ENCODE measurements at regions not wholly inside any gene's neighbourhood (a gene's known extent, or its start where the extent isn't known, plus 50 kb on each side); places are given as distances from the start of the nearest gene placed in this dataset.

DNA sequence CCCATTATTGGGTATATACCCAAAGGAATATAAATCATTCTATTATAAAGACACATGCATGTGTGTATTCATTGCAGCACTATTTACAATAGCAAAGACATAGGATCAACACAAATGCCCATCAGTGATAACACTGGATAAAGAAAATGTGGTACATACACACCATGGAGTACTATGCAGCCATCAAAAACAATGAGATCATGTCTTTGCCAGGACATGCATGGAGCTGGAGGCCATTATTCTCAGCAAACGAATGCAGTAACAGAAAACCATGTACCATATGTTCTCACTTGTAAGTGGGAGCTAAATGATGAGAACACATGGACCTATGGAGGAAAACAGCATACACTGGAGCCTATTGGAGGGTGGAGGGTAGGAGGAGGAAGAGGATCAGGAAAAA, 402.4 kb downstream of the CSNK1G3 start:
- DNase-seq (ENCODE audit: low read depth in 4 of 4, low spot score in 1 of 4), result no peak

DNA sequence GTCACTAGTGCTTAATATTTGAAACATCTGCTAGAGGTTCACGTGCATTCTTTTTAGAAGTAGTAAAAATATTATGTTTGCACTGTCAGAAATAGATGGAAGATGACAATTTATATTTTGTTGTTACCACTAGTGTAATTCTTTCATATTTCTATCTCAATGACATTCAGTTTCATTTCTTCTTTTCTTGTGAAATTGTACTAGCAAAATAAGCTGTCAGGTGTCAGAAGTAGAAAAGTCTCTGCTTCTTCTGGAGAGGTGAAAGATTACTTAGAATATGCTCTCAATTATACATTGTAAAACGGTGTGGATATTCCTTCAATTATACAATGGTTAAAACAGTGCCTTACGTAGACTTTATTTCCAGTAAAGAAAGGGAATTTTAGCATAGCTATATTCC, 395.4 kb downstream of the CSNK1G3 start:
- DNase-seq (ENCODE audit: low read depth in 4 of 4, low spot score in 1 of 4), result no peak

DNA sequence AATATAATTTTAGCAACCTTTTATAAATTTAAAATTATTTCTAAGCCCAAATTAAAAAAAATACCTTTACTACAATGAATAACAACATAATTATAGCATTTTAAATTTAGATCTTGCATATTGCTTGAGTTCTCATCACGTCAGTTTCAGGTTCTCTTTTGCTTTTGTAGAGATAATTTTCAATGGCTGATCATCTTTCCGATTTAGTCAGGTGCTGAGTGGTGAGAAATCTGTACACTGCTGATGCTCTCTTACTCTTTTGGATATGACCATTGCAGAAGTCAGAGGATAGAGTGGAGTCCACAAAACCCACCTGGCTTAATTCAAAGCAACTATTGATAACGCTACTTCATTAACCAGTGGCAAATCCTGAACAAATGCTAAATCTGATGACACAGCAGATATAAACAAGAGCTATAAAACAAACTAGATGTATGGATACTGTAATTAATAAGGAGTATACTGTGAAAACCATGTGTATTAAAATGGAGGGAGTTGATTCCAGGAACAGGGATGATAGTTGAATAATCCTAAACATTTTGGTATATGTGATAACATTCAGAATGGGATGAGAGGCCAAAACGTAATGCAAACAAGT, 394.8 kb downstream of the CSNK1G3 start:
- no peak for DNase-seq (ENCODE audit: low read depth in 4 of 4, low spot score in 1 of 4)

DNA sequence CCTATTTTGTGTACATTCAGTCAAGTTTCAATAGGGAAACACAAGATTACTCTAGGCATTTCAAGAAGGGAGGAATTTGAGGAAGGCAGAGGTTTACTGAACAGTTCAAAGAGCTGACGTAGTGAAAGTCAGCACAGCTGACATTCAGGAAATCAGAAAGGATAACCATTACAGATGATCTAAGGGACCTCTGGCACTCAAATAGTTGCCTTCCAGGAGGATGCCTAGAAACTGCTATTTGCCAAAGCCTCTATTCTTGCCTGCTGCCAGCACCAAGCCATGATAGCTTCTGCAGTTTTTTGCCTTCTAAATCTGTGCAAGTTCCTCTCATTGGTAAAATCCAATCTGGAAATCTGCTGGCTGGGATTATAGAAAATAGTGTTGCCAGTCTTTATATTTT, 373.1 kb downstream of the CSNK1G3 start:
- DNase-seq (ENCODE audit: low read depth in 4 of 4, low spot score in 1 of 4), result no peak

DNA sequence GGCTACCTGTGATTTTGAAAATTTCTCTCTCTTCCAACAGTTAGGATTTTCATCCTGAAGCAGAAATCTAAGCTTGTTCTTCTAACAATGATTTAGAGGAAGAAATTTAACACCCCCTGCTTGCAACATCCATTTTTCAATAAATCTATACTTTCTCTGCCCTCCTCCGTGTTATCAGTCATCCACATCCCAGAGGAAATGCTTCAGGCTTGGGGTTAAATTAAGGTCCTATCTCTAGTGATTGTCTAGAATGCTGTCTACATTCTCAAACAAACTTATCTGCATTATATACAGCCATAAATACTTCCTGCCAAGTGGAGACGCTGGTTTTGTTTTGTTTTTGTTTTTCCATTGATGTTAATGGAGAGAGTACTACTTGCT, 371.0 kb downstream of the CSNK1G3 start:
- no peak for DNase-seq (ENCODE audit: low read depth in 4 of 4, low spot score in 1 of 4)

DNA sequence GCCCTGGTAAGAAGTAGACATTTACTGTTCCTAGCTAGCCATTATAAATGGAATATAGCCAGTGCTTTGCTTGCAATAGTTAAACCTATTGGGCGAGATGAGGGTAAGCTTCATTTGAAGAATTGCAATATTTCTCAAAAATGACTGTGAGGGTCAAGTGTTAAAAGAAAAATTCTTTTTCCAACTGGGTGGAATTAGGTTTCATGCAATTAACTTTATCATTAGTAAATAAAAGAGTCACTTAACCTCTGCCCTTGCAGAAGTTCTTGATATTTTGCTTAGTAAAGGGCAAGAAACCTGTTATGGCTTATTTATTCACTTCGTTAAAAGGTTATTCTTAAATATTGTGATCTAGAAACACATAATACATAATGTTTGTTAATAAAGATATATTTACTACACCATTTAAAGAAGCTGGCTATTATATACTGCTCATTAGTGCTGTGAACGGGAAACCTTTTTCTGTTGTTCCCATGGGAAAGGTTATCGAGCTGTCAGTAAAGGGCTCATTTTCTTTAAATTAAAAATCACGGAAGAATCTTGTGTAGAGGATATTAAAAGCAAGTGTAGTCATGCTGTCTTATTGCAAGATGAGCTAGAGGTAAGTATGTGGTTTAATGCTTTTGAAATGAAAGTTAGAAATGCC, 370.5 kb downstream of the CSNK1G3 start:
- no peak for DNase-seq (ENCODE audit: low read depth in 4 of 4, low spot score in 1 of 4)

DNA sequence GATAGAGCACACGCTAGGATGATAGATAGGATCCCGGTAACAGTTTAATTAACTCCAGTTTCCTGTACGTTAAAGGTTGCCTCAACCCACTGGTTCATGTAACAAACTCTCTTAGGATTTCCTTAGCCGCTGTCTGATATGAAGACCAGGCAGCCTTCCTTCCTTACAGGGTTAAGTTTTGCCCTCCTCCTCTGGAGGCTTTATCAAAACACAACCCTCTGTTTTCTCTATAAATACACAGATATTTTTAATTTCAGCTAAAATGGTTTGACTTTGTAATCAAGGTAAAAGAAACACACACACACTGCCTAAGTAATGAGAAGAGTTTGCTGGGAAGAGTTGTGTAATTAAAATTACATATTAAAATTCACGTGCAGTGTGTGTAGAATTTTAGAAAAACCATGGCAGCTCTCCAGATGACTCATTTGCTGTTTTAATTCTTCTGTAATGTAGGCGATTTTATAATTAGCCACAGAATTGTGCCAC, 369.8 kb downstream of the CSNK1G3 start:
- no peak for DNase-seq (ENCODE audit: low read depth in 4 of 4, low spot score in 1 of 4)

DNA sequence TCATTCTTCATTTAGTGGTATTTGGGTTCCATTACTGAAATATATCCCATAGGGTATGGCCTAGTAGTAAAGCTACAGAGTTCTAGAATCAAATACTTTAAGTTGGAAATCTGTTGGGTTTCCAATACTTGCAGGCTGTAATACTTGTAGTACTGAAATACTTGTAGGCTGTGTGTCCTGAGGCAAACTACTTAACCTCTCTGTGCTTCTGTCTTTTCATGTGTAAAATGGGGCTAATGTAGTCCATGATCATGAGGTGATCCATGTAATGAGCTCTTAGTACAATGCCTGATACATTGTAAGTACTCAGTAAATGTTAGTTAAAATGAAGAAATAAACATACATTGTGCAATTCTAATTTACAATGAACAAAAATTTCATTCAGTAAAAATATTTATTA, 368.9 kb downstream of the CSNK1G3 start:
- DNase-seq (ENCODE audit: low read depth in 4 of 4, low spot score in 1 of 4), result no peak

DNA sequence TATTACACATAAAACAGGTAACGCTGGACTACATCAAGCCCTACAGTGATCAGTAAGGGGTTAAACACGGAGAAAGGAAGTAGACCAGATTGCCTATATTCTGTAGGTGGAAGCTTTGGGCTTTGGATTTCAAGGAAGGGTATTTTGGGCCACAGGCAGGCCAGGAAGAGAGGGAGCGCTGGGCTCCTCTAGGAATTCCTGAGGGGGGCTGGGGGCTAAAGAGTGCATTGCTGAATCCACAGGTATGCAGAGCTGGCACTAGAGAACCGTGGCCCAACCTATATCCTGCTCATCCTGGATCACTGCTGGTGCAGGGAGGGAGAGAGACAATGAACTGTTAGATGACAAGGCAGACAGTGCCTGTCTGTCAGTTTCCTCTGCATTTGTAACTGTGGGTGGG, 367.1 kb downstream of the CSNK1G3 start:
- no peak for DNase-seq (ENCODE audit: low read depth in 4 of 4, low spot score in 1 of 4)

DNA sequence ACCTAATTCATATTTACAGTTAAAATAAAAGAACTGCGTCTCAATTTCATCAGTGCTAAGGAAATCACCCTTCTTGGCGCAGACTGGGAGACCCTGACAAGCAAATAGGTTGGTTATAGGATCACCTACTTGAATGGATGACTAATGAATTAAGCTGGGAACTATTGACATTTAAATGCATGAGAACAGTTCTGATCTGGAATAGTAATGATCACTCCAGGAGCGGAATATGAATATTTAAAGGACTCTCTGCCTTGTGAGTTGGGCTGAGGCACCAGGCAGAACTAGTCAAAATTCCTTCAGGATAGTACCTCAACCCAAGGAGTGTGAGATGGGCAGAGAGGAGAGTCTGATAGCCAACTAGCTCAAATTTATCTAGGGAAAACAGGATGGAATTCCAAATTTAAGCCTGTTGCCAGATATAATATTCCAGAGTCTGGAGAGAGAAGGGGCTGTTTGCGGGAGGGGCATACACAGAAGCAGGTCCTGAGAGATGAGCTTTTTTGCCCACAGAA, 364.4 kb downstream of the CSNK1G3 start:
- no peak for DNase-seq (ENCODE audit: low read depth in 4 of 4, low spot score in 1 of 4)

DNA sequence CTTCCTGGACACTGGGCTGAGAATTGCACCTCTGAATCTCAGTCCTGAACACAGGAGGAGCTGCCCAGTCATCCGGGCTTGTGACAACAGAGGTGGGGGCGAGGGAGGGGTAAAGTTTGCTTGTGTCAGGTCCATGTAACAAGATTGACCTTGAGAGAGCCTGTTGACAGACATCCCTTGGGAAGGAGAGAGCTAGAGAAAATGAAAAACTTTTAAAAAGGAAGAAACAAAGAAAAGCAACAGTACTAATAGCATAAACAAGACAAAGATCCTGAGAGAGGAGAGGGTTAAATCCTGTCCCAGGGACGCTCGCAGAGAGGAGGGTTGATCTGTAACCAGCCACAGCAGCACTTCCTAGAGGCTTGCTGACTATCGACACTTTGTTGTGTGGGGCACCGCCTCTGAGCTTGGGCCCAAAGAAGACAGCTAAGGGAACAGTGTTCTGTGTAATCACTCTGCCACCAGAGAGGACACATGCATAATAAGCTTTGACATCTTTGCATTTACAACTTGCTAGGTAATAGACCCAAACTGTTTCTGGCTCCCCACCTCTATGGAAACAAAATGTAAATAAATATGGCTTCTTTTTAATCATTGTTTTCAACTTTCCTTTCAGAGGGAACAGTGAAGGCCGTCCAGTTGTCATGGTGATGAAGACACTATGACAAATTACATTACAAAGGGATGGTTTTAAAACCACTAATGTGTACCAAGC, 363.7 kb downstream of the CSNK1G3 start:
- DNase-seq (ENCODE audit: low read depth in 4 of 4, low spot score in 1 of 4), result no peak

DNA sequence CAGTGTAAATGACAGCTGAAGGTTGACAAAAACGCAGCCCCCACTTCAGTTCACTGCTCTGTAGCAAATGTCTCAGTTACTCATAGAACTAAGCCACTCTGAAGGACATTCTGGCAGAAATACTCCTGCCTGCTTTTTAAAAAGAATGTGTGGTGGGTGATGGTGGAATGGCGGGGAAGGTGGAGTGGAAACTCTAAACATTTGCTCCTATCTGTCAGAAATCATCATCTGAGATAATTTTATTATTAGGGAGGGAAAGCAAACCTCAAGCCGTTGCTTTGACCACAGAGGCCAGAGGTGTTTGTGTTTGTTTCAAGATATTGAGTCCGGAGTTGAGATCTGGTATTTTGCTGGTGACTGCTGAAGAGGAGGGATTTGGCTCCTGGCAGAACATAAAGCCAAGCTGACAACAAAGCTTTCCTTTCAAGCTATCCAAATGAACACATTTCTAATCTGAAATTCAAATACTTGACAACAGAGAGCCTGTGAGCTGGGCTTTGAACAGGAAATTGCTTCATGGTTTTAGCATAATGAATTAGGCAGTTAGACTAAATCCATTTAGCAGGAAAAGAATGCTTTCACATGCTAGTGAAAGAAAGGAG, 362.7 kb downstream of the CSNK1G3 start:
- DNase-seq (ENCODE audit: low read depth in 4 of 4, low spot score in 1 of 4), result no peak

DNA sequence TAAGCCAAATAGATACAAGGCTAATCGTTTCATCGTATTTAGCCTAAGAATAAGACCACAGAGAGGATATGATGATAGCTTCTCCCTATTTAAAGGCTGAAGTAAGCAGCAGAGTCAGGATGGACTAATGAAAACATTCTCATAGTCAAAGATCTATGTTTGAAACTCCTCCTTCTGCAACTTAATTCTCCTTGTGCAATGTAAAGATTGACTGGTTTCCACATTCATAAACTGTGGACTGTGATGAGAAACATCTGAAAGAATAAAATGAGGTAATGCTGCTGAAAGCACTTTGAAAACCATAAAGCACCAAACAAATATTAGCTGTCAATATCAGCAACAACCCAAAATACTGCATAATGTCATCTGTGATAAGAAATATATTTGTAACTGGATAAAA, 361.9 kb downstream of the CSNK1G3 start:
- DNase-seq (ENCODE audit: low read depth in 4 of 4, low spot score in 1 of 4), result no peak

DNA sequence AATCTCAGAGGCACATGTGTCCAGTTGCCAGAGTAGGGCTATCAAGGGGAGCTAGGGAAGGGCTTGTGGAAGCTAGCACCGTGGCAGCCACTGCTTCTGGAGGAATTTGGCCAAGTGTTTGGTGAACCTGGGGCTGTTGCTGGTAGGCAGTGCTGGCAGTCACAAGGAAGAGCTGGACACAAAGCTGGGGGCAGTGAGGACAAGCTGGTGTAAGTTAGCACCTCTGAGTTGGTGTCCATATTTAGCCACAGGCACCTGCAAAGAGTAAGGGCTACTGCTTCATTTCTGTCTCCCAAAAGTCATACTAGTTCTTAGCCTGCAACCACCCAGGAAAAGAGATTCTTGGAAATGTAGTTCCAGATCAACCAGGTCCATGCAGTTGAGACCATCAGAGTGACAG, 359.4 kb downstream of the CSNK1G3 start:
- DNase-seq (ENCODE audit: low read depth in 4 of 4, low spot score in 1 of 4), result no peak

DNA sequence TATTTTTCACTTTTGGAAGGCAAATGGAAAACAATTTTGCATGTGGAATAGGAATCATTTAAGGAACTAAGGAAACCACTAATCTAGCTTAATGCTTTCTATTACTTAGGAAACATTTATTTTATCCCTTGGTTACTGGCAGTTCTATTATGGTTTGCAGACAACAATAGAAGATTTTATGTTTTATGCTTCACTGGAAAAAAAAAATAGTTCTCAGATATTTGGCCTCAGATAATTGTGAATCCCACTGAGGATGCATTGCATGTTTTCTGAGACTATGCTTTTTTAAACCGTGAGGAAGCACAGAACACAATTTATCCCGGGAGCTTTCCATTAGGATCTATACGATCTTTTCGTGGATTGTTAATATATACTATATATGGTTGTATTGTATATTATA, 356.9 kb downstream of the CSNK1G3 start:
- no peak for DNase-seq (ENCODE audit: low read depth in 4 of 4, low spot score in 1 of 4)

DNA sequence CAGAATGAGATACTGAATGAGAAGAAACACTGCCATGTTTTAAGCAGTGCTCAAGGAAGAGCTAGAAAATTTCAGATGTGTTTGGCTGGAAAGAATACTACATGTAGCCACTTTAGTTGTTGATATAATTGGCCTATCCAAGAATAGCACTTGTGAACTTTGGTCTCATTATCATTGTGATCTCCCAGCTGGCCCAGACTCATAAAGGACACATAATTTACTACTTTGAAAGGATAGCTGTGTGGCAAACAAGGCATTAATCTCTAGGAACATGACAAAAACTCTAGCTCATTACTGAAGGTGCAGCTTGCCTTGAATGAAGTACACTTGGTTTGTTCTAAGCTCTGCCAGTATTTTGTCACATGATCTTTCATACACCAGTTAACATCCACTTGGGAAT, 356.3 kb downstream of the CSNK1G3 start:
- no peak for DNase-seq (ENCODE audit: low read depth in 4 of 4, low spot score in 1 of 4)

DNA sequence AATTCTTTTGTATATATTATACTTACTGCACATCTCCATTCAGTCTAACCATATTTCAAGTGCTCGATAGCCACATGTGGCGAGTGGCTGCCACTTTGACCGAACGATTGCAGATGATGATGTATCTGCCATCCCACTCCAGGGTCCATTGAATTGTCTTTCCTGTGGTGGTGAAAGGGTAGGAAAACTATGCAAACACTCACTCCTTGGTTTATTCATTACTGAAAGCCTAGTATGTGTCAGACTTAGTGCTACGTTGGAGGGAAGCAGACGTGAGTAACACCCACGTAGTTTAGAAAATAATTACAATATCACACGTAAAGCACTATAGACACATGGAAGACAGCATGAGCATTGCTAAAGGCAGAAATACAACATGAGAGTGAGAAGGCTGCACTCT, 353.7 kb downstream of the CSNK1G3 start:
- DNase-seq (ENCODE audit: low read depth in 4 of 4, low spot score in 1 of 4), result no peak

DNA sequence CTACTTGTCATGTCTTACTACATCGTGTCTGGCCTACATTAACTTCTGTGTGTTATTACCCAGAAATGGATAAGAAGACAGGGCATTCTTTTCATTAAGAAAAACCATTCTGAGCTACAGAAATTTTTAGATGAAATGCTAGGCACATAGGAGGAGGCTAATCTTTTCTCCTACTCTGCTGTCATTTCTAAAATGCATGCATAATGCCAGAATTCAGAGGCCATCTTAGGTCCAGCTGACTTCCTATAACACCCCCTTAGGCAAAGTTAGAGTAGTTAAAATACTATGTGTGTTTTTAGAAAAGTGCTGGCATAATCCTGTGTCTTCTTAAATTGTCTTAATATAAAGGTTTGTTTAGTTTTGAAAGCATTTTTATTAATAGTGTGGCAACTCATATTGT, 352.6 kb downstream of the CSNK1G3 start:
- no peak for DNase-seq (ENCODE audit: low read depth in 4 of 4, low spot score in 1 of 4)

DNA sequence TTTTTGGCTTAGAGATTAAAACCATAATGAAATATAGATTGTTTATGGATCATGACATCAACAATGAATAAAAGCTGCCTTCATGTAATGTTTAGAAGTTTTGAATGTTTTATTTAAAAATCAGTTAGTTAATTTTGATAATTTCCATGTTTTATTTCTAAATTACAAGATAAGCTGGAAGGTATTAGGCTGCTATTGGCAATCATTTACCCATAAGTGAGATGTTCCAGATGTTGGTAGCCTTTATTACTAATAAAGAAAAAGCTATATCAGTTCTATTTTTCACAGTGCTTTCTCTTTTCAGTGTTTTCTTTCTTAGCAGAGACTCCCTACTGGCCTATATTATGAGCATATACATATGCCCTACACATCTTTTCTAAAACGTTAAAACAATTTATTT, 347.0 kb downstream of the CSNK1G3 start:
- no peak for DNase-seq (ENCODE audit: low read depth in 4 of 4, low spot score in 1 of 4)

DNA sequence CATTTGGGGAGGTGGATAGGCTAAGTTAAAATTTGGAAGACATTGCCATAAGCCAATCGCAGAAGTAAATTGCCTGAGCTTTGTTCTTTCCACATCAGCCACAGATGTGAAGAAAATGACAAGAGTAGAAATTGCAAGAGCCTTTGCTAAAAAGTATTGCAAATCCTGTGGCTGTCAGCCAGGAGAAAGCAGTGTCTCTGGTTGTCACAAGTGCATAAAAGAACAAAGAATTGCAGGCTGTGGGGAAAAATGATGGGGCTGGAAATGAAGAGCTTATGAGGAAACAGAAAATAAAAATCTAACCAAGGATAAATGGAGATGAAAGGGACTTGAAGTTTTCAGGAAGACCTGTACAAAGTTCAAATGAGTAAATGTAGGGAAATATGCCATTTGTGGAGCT, 344.8 kb downstream of the CSNK1G3 start:
- DNase-seq (ENCODE audit: low read depth in 4 of 4, low spot score in 1 of 4), result no peak

DNA sequence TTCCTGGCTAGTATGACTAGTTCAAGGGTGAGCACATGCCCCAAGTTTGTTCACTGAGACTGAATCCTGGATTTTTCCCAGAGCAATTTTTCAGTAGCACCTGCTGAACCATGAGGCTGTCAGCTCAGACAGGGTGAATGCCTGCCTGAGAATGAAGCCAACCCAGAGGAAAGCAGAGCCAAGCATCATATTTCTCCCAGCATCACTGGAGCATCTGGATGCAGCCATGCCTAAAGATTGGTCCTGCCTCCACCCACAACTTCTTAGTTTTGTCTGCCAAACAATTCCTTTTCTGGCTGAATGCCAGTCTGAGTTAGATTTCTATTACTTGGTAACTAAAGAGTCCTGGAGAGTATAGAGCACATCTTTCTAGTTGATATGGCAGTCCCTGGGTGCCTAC, 343.6 kb downstream of the CSNK1G3 start:
- DNase-seq (ENCODE audit: low read depth in 4 of 4, low spot score in 1 of 4), result no peak
